Activated T-helper 9 cell treated with anti-CD3 and anti-CD28 coated beads, Interleukin-2, amount 50 U/mL, for 16 hours (primary cell): ENCODE measurements at regions not wholly inside any gene's neighbourhood (a gene's known extent, or its start where the extent isn't known, plus 50 kb on each side); places are given as distances from the start of the nearest gene placed in this dataset.

Experiments used
- DNase-seq: peaks from one replicate; pipeline ENCODE4 v3.0.0-alpha.2; 2020; ENCODE audit warnings: low read depth

DNA sequence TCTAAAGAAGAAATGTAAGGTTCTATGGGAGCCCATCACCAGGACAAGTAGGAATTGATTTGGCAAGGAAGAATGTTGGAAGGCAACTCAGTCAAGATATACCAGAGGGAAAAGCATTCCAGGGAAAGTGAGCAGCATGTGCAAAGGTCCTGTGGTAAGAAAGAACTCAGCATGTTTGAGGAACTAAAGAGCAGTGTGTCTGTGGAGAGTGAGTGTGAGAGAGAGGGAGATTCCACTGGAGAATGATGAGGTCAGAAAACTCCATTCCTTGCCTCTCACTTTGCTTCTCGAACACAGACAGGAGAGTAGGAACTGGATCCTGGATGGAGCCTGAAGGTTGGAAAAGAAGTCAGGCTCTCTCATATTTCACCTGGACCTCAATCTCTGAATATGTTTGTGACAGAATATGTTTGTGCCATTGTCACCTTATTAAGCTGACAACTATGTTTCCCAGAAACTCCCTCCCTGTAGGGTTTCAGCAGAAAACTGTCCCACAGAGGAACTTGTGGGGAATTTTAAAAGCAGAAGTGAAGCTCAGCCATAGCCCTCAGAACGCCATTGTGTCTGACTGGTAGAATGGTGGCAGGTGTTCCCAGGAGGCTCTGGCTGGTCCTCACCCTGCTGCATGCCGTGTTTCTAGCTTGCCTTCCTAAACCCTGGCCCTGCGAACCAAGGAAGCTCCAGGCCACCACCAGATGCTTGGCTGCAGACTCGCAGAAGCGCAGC, 382.4 kb upstream of the XYLT1 start:
- DNase-seq, result no peak

DNA sequence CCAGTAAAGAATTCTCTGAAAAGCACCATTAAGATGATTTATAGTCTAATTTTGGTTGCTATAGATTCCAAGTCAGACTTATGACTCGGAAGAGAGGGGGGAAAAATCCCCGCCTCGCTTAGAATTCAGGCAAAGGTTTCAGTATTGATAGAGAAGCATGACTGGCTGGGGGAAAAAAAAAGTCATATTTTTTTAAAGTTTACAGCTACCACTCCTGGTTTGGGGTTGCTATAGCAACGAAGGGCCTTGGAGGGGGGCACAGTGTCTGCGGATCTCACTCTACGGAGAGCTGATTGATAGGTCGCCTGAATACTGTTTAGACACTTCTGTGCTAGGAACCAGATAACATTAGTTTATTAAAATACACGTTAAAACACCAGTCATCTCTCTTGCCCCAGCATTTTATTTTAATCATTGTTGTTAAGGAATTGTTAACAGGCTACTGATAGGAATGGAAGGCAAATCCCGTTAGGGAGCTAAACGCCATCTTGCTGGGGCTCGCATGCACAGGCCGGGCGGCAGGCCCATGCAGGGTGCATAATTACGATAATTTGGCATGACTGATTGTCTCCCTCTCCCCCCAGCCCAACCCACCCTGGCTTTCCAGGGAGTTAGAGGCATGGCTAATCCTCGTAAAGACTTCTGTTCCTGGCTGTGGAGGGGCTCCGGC, 380.0 kb upstream of the XYLT1 start:
- DNase-seq, result no peak

DNA sequence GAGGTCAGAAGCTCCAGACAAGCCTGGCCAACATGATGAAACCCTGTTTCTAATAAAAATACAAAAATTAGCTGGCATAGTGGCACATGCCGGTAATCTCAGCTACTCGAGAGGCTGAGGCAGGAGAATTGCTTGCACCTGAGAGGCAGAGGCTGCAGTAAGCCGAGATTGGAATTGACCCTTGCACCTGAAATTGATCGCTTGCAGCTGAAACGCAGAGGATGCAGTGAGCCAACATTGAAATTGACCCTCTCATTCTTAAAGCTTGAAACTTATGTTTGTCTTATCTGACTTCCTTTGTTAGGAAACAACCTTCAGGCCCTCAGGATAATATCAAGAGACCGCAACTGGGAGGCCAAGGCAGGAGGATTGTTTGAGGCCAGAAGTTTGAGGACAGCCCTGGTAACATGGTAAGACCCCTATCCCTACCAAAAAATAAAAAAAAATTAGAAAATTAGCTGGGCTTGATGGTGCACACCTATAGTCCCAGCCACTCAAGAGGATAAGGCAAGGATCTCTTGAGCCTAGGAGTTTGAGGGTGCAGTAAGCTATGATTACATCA, 376.6 kb upstream of the XYLT1 start:
- DNase-seq, result no peak

DNA sequence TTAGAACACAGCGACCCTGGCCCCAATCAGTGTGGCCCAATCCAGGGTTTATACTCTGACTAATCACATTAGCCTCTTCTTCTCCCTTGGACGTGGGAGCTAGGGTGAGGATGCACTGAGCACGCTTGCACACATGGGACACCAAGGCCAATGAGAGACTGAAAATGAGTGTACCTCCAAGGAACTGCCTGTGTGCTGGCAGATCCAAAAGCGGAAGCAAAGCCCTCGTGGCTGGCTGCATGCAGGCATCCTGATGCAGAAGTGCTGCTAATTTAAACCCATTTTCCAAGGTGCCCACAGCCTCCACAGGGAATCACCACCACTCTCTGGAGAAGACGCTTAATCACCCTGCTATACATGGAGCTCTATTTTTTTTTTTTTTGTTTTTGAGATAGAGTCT, 375.3 kb upstream of the XYLT1 start:
- DNase-seq, result no peak

DNA sequence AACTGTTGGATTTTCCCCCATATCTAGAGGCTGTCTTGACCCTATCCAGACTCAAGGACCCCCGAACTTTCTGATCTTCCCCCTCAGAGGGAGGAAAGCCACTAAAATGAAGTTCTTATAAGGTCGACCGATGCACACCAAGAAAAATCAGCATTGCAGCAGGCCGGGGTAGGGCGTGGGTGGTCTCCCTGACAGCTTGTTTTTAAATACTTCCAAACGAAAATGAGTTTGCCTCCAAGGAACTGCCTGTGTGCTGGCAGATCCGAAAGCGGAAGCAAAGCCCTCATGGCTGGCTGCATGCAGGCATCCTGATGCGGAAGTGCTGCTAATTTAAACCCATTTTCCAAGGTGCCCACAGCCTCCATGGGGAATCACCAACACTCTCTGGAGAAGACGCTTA, 374.3 kb upstream of the XYLT1 start:
- no peak for DNase-seq

DNA sequence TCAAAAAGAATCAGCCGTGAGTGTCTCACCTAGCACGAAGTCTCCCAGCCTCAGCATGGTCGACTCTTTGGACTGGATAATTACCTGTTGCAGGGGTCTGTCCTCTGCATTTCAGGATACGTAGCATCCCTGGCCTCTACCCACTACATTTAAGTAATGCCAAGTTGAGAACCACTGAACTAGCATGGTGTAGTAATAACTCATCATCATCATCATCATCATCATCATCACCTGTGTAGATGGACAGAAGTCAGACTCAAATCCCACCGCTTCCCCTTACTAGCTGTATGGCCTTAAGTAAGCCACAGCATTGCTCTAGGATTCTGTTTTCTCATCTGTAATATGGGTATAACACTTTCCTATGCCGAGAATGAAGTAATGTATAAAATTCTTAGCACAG, 373.1 kb upstream of the XYLT1 start:
- DNase-seq, result no peak

DNA sequence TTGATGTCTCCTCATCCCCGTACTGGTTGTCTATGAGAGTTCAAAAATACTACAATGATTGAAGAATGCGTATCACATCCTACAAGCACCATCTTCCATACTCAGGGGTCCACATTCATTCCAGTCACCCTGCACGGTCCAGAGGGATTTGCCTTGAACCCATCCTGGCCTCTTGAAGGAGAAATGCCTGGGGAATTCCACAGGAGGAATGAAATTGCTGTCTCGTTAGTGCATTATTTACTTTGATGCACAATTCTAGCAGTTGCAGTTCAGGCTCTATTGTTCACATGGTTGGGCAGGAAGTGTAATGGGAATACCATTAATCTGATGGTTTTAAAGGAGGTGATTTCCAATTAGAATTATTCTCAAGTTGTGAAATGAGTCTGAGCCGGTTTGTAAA, 369.1 kb upstream of the XYLT1 start:
- no peak for DNase-seq

DNA sequence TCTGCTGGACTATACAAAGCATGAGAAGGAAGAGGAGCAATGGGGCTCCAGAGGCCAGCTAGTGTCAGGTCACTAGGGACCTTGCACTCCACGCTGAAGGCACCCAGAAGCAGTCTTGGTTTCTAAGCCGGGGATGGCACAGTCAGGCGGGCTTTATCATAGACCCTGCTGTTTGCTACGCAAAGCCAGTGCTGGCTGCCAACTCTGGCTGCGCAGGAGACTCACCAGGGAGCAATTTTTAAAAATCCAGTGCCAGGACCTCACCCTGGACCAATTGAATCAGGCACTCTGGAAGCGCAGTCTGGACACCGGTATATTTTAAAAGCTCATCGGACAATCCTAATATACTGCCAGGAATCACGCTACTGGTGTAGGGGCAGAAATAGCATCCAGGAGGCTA, 368.5 kb upstream of the XYLT1 start:
- no peak for DNase-seq

DNA sequence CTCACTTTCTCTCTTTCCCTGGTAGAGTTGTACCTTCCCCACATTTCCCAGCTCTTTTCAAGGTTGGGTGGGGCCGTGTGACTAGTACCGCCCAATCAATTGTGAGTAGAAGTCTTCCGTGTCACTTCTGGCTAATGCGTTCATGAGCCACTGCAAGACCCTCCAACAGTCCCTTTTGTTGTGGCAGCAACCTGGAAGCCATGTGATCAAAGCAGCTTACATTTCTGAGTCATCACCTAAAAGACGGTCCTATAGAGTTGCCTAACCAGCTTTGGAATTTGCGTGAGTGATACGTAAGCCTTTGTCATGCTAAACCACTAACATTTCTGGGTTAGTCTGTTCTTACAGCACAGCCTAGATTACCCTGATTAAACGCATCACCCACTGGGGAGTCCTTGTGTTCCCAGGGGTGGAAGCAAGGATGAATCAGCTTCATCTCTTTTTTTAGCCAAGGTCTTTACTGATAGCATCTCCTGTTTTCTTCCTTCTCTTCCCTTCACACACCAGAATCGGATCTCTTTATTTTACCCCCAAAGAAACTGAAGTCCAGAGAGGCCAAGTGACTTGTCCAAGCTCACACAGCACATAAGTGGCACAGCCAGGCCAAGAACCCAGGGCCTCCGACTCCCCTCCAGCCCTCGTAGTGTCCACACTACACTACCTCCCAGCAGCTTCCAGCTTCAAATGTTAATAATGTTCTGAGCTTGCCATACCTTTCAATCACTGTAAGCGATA, 366.3 kb upstream of the XYLT1 start:
- no peak for DNase-seq

DNA sequence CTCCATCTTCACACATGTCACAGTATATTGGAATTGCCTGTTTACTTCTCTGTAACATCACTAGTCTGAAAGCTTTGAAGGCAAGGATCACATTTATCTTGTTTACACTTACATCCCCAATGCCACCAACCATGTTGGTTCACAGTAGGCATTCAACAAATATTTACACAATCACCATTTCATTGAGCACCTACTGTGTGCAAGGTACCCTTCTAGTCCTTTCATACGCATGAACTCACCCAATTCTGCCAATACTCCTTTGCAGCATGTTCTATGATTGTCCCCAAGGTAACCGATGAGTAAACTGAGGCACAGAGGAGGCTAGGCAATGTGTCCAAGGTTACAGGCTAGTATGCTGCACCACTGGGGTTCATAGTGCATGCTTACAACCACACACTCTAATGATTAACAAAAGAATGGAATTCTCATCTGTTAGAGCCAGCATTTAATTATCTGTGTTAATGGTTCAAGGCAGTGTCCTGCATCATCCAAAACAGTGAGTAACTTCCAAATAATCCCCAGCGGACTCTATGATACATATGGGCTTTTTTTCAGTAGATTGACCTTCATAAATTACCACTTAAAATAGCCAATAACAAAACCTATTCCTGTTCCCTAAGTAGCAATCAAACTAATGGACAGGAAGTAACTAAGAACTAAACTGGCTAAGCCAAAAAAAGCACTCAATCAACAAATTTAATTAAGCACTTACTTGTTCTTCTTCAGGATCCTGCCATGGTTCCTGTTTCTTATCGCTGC, 364.5 kb upstream of the XYLT1 start:
- no peak for DNase-seq

DNA sequence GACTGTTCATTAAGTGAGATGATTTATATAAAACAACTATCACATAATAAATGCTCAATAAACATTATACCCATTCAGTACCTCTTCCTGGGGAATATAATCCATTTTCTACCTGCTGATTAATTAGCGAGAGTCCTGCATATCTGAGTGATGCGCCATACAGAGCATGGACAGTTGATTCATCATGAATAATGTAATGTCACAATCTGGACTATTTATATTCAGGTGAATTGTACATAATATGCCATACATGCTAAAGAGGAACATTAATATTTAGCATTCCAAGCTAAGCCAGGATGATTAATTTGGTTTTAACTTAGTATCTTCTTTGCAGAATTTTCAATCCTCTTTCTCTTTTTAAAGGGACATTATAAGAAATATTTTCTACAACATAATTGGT, 362.0 kb upstream of the XYLT1 start:
- DNase-seq, result no peak

DNA sequence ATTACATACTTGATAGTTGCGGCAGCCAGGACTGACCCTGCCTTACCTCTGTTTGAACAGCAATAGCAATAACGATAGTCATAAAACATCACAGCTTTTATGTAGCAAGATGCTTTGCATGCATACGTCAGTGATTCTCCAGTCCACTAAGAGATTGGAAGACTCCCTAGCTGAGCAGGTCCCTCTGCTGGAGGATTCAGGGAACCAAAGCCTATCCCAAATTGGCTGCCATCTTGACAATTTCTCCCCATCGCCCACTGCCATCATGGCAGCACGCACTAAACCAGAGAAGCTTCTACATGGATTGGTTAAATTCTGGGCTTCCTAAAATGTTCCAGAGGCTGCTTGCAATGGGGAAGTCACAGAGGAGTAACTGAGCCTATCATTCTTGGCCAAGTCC, 360.6 kb upstream of the XYLT1 start:
- DNase-seq, result no peak

DNA sequence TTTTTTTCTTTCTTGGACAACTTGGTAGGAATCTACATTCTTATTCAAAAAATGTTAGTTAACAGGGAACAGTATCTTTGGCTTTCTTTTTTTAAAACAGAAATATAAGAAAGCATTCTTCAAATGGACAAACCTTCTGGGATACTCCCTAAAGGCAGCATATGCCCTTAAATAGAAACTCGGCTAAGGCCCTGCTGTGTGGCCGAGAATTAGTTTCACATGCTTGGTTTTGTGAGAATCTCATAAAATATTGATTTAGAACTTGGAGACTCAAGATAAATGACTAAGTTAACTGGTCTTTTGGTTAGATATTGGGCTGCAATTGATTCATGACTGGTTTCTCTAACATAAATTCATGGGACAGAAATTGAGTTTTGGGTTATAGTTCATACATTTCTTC, 359.9 kb upstream of the XYLT1 start:
- DNase-seq, result no peak

DNA sequence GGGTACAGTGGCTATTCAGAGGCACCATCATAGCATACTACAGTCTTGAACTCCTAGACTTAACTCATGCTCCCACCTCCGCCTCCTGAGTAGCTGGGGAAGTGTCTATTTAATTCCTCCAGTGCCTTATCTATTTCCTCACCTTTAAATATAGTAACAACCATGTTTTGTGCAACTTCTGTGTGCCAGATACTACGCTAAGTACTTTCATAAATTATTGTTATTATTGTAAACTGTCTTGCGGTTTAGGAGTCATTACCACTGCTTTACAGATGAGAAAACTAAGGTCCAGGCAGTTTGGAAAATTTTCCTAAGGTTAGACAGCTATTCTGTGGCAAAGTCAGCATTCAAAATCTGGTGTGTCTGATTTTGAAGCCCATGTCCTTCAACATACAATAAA, 359.1 kb upstream of the XYLT1 start:
- no peak for DNase-seq

DNA sequence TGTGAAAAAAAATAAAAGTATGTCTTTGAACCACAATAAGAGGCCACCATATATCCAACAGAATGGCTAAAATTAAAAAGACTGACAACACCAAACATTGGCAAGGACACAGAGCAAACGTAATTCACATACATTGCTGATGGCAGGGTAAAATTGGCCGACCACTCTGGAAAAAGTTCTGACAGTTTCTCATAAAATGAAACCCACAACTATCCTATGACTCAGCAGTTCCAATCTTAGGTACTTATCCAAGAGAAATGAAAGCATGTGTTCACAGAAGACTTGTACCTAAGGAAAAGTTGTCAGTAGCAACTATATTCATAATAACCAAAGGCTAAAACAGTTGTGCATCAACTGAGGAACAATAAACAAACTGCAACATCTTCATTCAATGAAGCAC, 357.3 kb upstream of the XYLT1 start:
- no peak for DNase-seq

DNA sequence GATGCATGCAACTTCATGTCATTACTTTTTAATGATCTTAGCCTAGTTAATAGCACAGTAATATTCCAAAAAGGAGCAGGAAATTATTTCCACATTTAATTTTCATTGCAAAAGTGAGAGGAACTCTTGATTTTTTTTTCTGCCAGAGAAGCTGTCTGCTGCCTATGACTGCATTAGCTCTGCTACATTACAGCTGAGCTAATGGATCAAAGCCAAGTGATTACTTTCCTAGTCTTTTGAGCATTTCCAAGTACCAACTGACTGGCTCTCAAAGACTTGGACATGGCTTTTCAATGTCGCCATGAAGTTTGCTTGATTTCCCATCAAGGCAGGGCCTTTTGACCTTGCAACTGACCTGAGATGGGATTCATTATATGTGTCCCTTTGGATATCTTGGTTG, 356.6 kb upstream of the XYLT1 start:
- DNase-seq, result no peak

DNA sequence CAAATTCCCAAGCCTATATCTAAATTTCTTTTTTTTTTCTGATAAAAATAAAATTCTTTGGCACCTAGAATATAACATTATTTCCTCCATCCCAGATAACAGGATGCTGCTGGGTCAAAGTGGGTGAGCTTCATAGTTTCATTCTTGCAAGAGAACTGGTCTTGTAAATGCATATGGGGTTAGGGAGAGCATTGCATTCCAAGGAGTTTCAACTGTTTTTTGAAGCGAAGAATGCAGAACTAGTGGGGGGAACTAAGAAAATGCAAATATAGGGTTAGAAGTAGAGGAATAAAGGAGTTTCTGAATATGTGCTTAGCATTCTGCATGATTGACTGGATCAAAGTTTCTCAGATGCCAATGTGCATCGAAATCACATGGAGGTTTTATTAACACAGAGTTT, 347.2 kb upstream of the XYLT1 start:
- DNase-seq, result no peak

DNA sequence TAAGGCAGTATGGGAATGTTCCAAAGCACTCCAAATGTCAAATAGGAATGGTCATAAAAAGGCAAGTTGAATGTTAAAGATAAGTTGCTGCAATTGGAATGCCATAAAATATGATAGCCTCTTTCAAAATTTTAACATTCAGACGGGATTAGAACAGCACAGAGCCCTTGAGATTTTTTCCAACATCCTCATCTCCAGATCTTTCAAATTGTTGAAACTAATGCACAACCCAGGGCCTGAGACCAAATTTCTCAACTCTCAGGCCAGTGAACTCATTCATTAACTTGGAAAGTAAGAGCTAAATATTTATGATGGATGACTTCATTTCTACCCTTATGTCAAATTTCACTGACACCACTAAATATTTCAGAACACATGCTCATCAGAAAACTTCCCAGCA, 346.5 kb upstream of the XYLT1 start:
- no peak for DNase-seq

DNA sequence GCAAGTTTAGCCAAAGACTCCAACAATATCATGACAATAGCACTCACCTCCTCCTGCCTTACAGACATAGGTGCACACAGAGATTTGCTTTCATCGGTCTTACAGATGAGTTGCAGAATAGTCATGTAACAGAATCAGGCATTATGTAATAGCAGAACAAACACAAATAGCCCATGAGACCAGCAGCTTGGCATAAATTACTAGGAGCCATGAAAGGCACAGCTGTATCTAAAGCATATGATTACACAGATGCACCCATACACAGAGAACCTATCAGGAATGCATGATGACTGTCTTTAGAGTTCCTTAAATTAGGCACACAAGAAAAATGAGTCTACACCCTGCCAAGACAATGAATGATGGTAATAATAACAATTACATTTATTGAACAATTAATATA, 342.0 kb upstream of the XYLT1 start:
- no peak for DNase-seq

DNA sequence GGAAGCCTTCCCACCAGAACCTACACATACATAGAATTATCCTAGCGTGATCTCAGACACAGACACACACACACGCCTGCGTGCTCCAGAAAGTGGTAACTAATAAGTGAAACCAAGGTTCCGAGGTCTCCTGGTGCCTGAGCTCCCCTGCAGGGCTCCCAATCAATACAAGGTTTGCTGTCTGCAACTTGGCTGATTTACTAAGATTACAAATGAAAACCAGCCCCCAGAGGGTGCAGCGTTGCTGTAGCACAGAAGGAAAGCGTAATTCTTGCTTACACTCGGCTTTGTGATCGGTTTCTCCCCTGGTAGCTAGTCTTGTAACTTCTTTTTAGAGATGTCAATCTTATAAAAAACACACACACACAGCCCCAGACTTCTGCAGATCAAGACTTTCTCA, 334.1 kb upstream of the XYLT1 start:
- no peak for DNase-seq

DNA sequence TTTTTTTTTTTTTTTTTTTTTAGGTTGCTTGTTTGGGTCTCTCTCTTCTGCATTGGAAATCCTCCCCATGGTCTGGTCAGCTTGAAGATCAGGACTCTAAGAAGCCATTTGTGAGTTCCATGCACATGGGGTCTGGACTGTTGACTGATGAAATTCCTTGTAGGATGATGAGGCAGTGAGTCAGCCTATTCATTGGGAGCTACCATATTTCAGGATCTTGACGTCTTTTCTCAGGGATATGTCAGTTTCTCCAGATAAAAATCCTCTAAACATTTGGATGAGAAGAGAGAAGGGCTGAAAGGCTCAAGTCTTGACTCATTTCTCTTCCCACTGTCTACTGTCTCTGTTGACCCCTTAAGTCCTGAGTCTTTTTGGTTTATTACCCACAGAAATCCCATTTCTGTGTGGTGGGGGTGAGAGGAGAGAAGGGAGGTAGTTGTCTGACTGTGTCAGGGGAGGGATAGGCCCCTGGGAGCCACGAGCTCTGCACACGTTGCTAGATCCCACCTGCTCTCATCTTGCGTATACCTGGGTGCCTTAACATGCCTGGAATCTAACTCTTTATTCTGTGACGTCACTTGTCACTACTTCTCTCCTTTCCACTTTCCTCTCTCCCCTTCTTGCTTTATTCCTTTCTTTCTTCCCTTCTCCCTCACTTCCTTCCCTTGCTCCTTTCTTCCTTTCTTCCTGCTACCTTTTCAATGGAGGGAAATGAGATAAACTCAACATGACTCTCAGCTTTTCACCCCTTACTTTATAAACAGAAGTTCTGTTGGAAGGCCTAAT, 333.1 kb upstream of the XYLT1 start:
- no peak for DNase-seq

DNA sequence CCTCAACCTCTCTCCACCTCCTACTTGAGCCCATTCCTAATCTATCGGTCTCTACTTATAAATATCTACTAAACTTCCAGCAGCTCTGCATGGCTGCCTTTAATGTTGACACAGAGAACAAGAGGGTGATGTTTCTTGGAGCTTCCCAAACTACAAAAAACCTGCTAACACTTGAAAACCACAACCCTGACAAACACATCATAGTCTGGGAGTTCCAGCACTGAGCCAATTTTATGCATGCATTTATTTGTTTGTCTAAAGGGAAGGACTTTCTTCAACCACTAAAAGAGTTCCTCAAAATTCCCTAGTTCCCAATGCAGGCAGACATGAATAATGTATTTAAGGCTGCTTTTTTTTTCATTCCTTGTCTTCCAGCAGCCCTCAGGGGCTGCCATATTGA, 331.8 kb upstream of the XYLT1 start:
- DNase-seq, result no peak
